H1 (cell line): ENCODE measurements at regions not wholly inside any gene's neighbourhood (a gene's known extent, or its start where the extent isn't known, plus 50 kb on each side); places are given as distances from the start of the nearest gene placed in this dataset.

ENCODE experiments used
- CTCF ChIA-PET: fragments of 300-600 bp; sonication (Branson Sonifier 250); formaldehyde crosslinking; loops from one replicate; lab custom pipeline; 2021; ENCODE audit not compliant: partially characterized antibody; lab: Charles Lee
- POLR2A ChIA-PET: fragments of 300-600 bp; sonication (Branson Sonifier 250); formaldehyde crosslinking; loops from one replicate; lab custom pipeline; 2021; ENCODE audit warnings: inconsistent platforms; ENCODE audit not compliant: partially characterized antibody; lab: Charles Lee
- DNase-seq, 2 experiments: peaks; one replicate each; pipeline versions ENCODE4 v3.0.0 to v3.0.0-alpha.2; 2010 to 2022; ENCODE audit warnings: low spot score in 2 of 2, low read depth in 1 of 2, mixed read lengths in 1 of 2
- FAIRE-seq: peaks from 2 replicates; lab custom pipeline; 2011; peaks lifted over from hg19 to GRCh38; lab: Jason Lieb, UNC
- H2AFZ ChIP-seq: 2 replicates; pipeline ENCODE4 v1.8.1; 2012; ENCODE audit warnings: low read length, inconsistent platforms
- H2AK5ac ChIP-seq: 2 replicates; pipeline ENCODE4 v1.6.1; 2013; ENCODE audit warnings: low read depth, low read length
- H2BK120ac ChIP-seq: replicated peaks from 2 replicates; pipeline ENCODE3; 2013; ENCODE audit warnings: low read depth, low read length, inconsistent platforms
- H2BK12ac ChIP-seq: 2 replicates; pipeline ENCODE4 v1.6.1; 2013; ENCODE audit warnings: low read depth, low read length
- H2BK15ac ChIP-seq: 2 replicates; pipeline ENCODE4 v1.6.1; 2013; ENCODE audit warnings: low read length
- H2BK20ac ChIP-seq: 2 replicates; pipeline ENCODE4 v1.6.1; 2013; ENCODE audit warnings: low read length
- H2BK5ac ChIP-seq: 2 replicates; pipeline ENCODE4 v1.6.1; 2013; ENCODE audit warnings: low read depth, low read length
- H3K14ac ChIP-seq: 2 replicates; pipeline ENCODE4 v1.6.1; 2013; ENCODE audit warnings: inconsistent platforms; ENCODE audit not compliant: insufficient read length
- H3K18ac ChIP-seq: 2 replicates; pipeline ENCODE4 v1.6.1; 2013; ENCODE audit warnings: low read length; ENCODE audit errors: extremely low read depth
- H3K23ac ChIP-seq: 2 replicates; pipeline ENCODE4 v1.6.1; 2013; ENCODE audit warnings: inconsistent platforms; ENCODE audit not compliant: insufficient read length
- H3K23me2 ChIP-seq: 2 replicates; pipeline ENCODE4 v1.6.1; 2013; ENCODE audit warnings: low read depth, low read length
- H3K27ac ChIP-seq: 2 replicates; pipeline ENCODE4 v1.6.1; 2011; ENCODE audit warnings: low read depth, low read length, inconsistent platforms
- H3K27me3 ChIP-seq, 4 experiments: replicated peaks in 1 of 4; 1 replicate in 1 of 4; 2 replicates in 3 of 4; pipeline versions ENCODE4 v1.6.1 to v1.8.1; 2011 to 2013; ENCODE audit warnings: low read length in 3 of 4, mild to moderate bottlenecking in 3 of 4, inconsistent platforms in 2 of 4, mixed read lengths in 2 of 4, moderate library complexity in 1 of 4; ENCODE audit not compliant: control insufficient read depth in 3 of 4, insufficient read depth in 3 of 4; ENCODE audit errors: extremely low read depth in 1 of 4
- H3K36me3 ChIP-seq, 4 experiments: 2 replicates each; pipeline versions ENCODE4 v1.6.1 to v1.8.1; 2011 to 2013; ENCODE audit warnings: mild to moderate bottlenecking in 4 of 4, low read length in 3 of 4, moderate library complexity in 2 of 4, control low read depth in 1 of 4, inconsistent platforms in 1 of 4; ENCODE audit not compliant: insufficient read depth in 4 of 4, control insufficient read depth in 2 of 4
- H3K4ac ChIP-seq: replicated peaks from 2 replicates; pipeline ENCODE3; 2013; ENCODE audit warnings: low read length, low read depth, mixed read lengths, inconsistent platforms; ENCODE audit not compliant: insufficient read length
- H3K4me1 ChIP-seq, 4 experiments: replicated peaks in 1 of 4; 1 replicate in 1 of 4; 2 replicates in 3 of 4; pipeline versions ENCODE4 v1.6.1 to v1.8.1; 2011 to 2013; ENCODE audit warnings: low read length in 3 of 4, inconsistent platforms in 2 of 4, mixed read lengths in 1 of 4; ENCODE audit not compliant: insufficient read depth in 4 of 4, control insufficient read depth in 3 of 4
- H3K4me2 ChIP-seq, 2 experiments: 2 replicates each; pipeline versions ENCODE4 v1.6.1 to v1.8.1; 2011 to 2013; ENCODE audit warnings: low read depth in 2 of 2, low read length in 2 of 2, control low read depth in 1 of 2, inconsistent platforms in 1 of 2, mild to moderate bottlenecking in 1 of 2; ENCODE audit not compliant: insufficient read depth in 1 of 2
- H3K4me3 ChIP-seq, 4 experiments: fragments of 200-600, 300-600 bp in 1 of 4; sonication (generic), shearing (Covaris generic), sonication (Bioruptor Twin) in 1 of 4; 2 replicates each; pipeline versions ENCODE4 v1.5.1 to v1.8.1; 2011 to 2016; ENCODE audit warnings: low read length in 4 of 4, low read depth in 3 of 4, control low read depth in 2 of 4, inconsistent platforms in 2 of 4, mild to moderate bottlenecking in 2 of 4, mixed read lengths in 1 of 4, moderate library complexity in 1 of 4; ENCODE audit not compliant: insufficient read depth in 2 of 4; ENCODE audit errors: extremely low read depth in 1 of 4
- H3K56ac ChIP-seq: replicated peaks from 2 replicates; pipeline ENCODE3; 2013; ENCODE audit warnings: low read depth, mild to moderate bottlenecking, mixed read lengths, low read length, inconsistent platforms; ENCODE audit not compliant: insufficient read length
- H3K79me1 ChIP-seq: 2 replicates; pipeline ENCODE4 v1.6.1; 2013; ENCODE audit warnings: low read depth, low read length, control low read depth
- H3K79me2 ChIP-seq, 2 experiments: 2 replicates each; pipeline versions ENCODE4 v1.6.1 to v1.8.1; 2012 to 2013; ENCODE audit warnings: low read length in 2 of 2, mild to moderate bottlenecking in 2 of 2, inconsistent platforms in 1 of 2; ENCODE audit not compliant: insufficient read depth in 2 of 2, control insufficient read depth in 1 of 2
- H3K9ac ChIP-seq, 4 experiments: replicated peaks in 1 of 4; 1 replicate in 1 of 4; 2 replicates in 3 of 4; pipeline versions ENCODE4 v1.6.1 to v1.8.1; 2011 to 2013; ENCODE audit warnings: low read depth in 3 of 4, low read length in 3 of 4, control low read depth in 2 of 4, mild to moderate bottlenecking in 2 of 4, moderate library complexity in 2 of 4, inconsistent platforms in 1 of 4; ENCODE audit errors: extremely low read depth in 1 of 4
- H3K9me3 ChIP-seq, 2 experiments: 2 replicates each; pipeline versions ENCODE4 v1.6.1 to v1.8.1; 2012 to 2013; ENCODE audit warnings: mild to moderate bottlenecking in 2 of 2, moderate library complexity in 2 of 2, control low read depth in 1 of 2, inconsistent platforms in 1 of 2, low read depth in 1 of 2, low read length in 1 of 2, mixed read lengths in 1 of 2; ENCODE audit not compliant: insufficient read depth in 2 of 2
- H4K20me1 ChIP-seq, 2 experiments: replicated peaks in 1 of 2; 2 replicates each; pipeline versions ENCODE3 to v1.8.1; 2011 to 2013; ENCODE audit warnings: inconsistent platforms in 2 of 2, low read length in 2 of 2, mild to moderate bottlenecking in 1 of 2; ENCODE audit not compliant: insufficient read depth in 2 of 2, control insufficient read depth in 1 of 2
- H4K5ac ChIP-seq: 2 replicates; pipeline ENCODE4 v1.6.1; 2013; ENCODE audit warnings: low read length, low read depth, mixed read lengths, inconsistent platforms; ENCODE audit not compliant: insufficient read length
- H4K8ac ChIP-seq: 2 replicates; pipeline ENCODE4 v1.8.0; 2013; ENCODE audit warnings: mild to moderate bottlenecking, moderate library complexity, low read length, inconsistent platforms; ENCODE audit not compliant: insufficient read depth; ENCODE audit errors: extremely low read depth
- H4K91ac ChIP-seq: replicated peaks from 2 replicates; pipeline ENCODE3; 2013; ENCODE audit warnings: low read length, mixed read lengths, inconsistent platforms; ENCODE audit not compliant: insufficient read length
- BCL11A ChIP-seq, 2 experiments: IDR thresholded peaks; one replicate each; pipeline ENCODE4 v1.6.1; 2011; ENCODE audit warnings: low read depth in 2 of 2, low read length in 2 of 2, mild to moderate bottlenecking in 2 of 2
- CHD2 ChIP-seq: IDR thresholded peaks from 2 replicates; pipeline ENCODE4 v1.6.1; 2012; ENCODE audit warnings: low read length, improper control_type of control experiment
- CREB1 ChIP-seq: IDR thresholded peaks from 2 replicates; pipeline ENCODE4 v1.6.1; 2012; ENCODE audit warnings: inconsistent platforms
- EP300 ChIP-seq, 2 experiments: IDR thresholded peaks; 1 replicate in 1 of 2; 2 replicates in 1 of 2; pipeline ENCODE4 v1.6.1; 2011 to 2012; ENCODE audit warnings: low read depth in 2 of 2, low read length in 2 of 2, mild to moderate bottlenecking in 2 of 2, borderline replicate concordance in 1 of 2, inconsistent platforms in 1 of 2, moderate library complexity in 1 of 2
- HDAC6 ChIP-seq: IDR thresholded peaks from one replicate; pipeline ENCODE4 v1.7.1; 2012; ENCODE audit warnings: low read depth, mild to moderate bottlenecking, inconsistent platforms, low read length, moderate library complexity
- KDM5A ChIP-seq: fragments of 200-600 bp; IDR thresholded peaks from 2 replicates; pipeline ENCODE4 v1.7.1; 2012; ENCODE audit warnings: mild to moderate bottlenecking, low read length, inconsistent platforms, mixed read lengths
- MAX ChIP-seq: IDR thresholded peaks from 2 replicates; pipeline ENCODE4 v1.6.1; 2012; ENCODE audit warnings: inconsistent platforms
- POU5F1 ChIP-seq: IDR thresholded peaks from 2 replicates; pipeline ENCODE4 v1.6.1; 2011; ENCODE audit warnings: low read depth, mild to moderate bottlenecking, low read length, moderate library complexity
- RAD21 ChIP-seq, 2 experiments: IDR thresholded peaks in 1 of 2; conservative IDR thresholded peaks in 1 of 2; 2 replicates each; pipeline ENCODE4 v1.6.1; 2011; ENCODE audit warnings: low read depth in 2 of 2, low read length in 2 of 2, improper control_type of control experiment in 1 of 2, inconsistent platforms in 1 of 2, mild to moderate bottlenecking in 1 of 2, moderate library complexity in 1 of 2
- RFX5 ChIP-seq: IDR thresholded peaks from 2 replicates; pipeline ENCODE4 v1.6.1; 2011; ENCODE audit warnings: low read depth, low read length, improper control_type of control experiment, borderline replicate concordance
- RNF2 ChIP-seq: fragments of 200-900, 300-1000 bp; sonication (generic); IDR thresholded peaks from 2 replicates; pipeline ENCODE4 v1.7.1; 2016; ENCODE audit warnings: borderline replicate concordance, low read depth, mild to moderate bottlenecking, antibody characterized with exemption, low read length; ENCODE audit not compliant: poor library complexity, severe bottlenecking; ENCODE audit errors: missing control alignments
- SAP30 ChIP-seq: fragments of 300-600 bp; sonication (generic); IDR thresholded peaks from 2 replicates; pipeline ENCODE4 v1.7.1; 2012; ENCODE audit warnings: low read length, moderate library complexity, mild to moderate bottlenecking, inconsistent platforms; ENCODE audit not compliant: insufficient read depth, insufficient replicate concordance
- SIN3A ChIP-seq, 2 experiments: IDR thresholded peaks in 1 of 2; conservative IDR thresholded peaks in 1 of 2; 2 replicates each; pipeline ENCODE4 v1.6.1; 2011 to 2012; ENCODE audit warnings: low read length in 2 of 2, improper control_type of control experiment in 1 of 2, low read depth in 1 of 2, mild to moderate bottlenecking in 1 of 2
- SP4 ChIP-seq: IDR thresholded peaks from 2 replicates; pipeline ENCODE4 v1.6.1; 2012; ENCODE audit warnings: low read length, inconsistent platforms
- WGBS, 2 experiments: shearing (Covaris generic) in 1 of 2; methylation state at CpG; one replicate each; pipeline versions ENCODE4 v1.1.6 to v1.1.7; 2013 to 2015; ENCODE audit warnings: low lambda C conversion rate in 2 of 2, mixed read lengths in 2 of 2, inconsistent platforms in 1 of 2, low coverage in 1 of 2, missing lambda C conversion rate in 1 of 2; ENCODE audit not compliant: insufficient replicate concordance in 2 of 2, insufficient coverage in 1 of 2, insufficient read length in 1 of 2; ENCODE audit errors: extremely low coverage in 1 of 2, missing lambda C conversion rate in 1 of 2; 5-methylcytosine and 5-hydroxymethylcytosine counted together

GRCh38 chr3:159816512-159816911 is 172.1 kb upstream of the IL12A start:
- CTCF ChIA-PET, result interaction anchor here (1.0 to 4.9 kb wide), 10 partner anchors 10 to 188 kb away, joined by 3 to 61 read pairs (median 11); partner anchors contain the start of gene IL12A
- H3K4me1 ChIP-seq, result peaks cover 2 to 6% (median 3%) of the 10 kb centered on the region in 4 experiments; a peak in 5 of 7 replicates
- H4K5ac ChIP-seq, result no peak overlapping the region
- no peaks in the 10 kb centered on the region for H3K79me1 ChIP-seq
- H3K4me3 ChIP-seq, result no peak overlapping the region
- no peaks in the 10 kb centered on the region for H3K9me3 ChIP-seq
- no peak overlapping the region for H3K4me2 ChIP-seq
- H2AFZ ChIP-seq, result no peak overlapping the region
- H2BK15ac ChIP-seq, result no peak overlapping the region
- FAIRE-seq (no peak), DNase-seq (no peak)
- no peak overlapping the region for H3K9ac ChIP-seq
- H3K27ac ChIP-seq, result no peak overlapping the region
- no peak overlapping the region for H2AK5ac ChIP-seq
- H3K56ac ChIP-seq, result no peak overlapping the region
- H2BK12ac ChIP-seq, result no peak overlapping the region
- no peak overlapping the region for H4K91ac ChIP-seq
- H3K18ac ChIP-seq, result no peak overlapping the region
- H3K14ac ChIP-seq, result no peak overlapping the region
- no peak overlapping the region for H2BK5ac ChIP-seq
- no peak overlapping the region for H2BK20ac ChIP-seq
- 86% methylated on average over 3 of the region's 3 CpGs; no CpG with 5 or more reads in 1 of the 2 experiments for WGBS, 2 experiments
- H4K8ac ChIP-seq, result no peak overlapping the region
- H3K27me3 ChIP-seq, result no peaks in the 10 kb centered on the region
- no peaks in the 10 kb centered on the region for H3K36me3 ChIP-seq
- H3K23me2 ChIP-seq, result no peaks in the 10 kb centered on the region
- no peaks in the 10 kb centered on the region; a peak in 1 of 4 replicates for H3K79me2 ChIP-seq
- no peak overlapping the region for H3K23ac ChIP-seq
- no peak overlapping the region for H2BK120ac ChIP-seq
- no peaks in the 10 kb centered on the region for H4K20me1 ChIP-seq
- POLR2A ChIA-PET, result no interaction called here
- no peak overlapping the region for H3K4ac ChIP-seq
- TF ChIP-seq SP4, result no peak
- no peak for TF ChIP-seq KDM5A
- no peak for TF ChIP-seq SIN3A (conservative IDR thresholded peaks at IDR 0.05 in 1 of 2, IDR thresholded peaks at IDR 0.05 in 1 of 2; ENCODE audit: low read depth in 1 of 2, low read length in 2 of 2)
- TF ChIP-seq RFX5, result no peak
- no peak for TF ChIP-seq RAD21 (IDR thresholded peaks at IDR 0.05 in 1 of 2, conservative IDR thresholded peaks at IDR 0.05 in 1 of 2; ENCODE audit: low read depth in 2 of 2, low read length in 2 of 2)
- no peak for TF ChIP-seq CREB1
- TF ChIP-seq BCL11A (IDR thresholded peaks at IDR 0.05; ENCODE audit: low read depth in 2 of 2, low read length in 2 of 2), result no peak
- no peak for TF ChIP-seq SAP30
- TF ChIP-seq RNF2, result no peak
- TF ChIP-seq CHD2, result no peak
- TF ChIP-seq POU5F1, result no peak
- TF ChIP-seq MAX, result no peak
- no peak for TF ChIP-seq EP300 (IDR thresholded peaks at IDR 0.05; ENCODE audit: borderline replicate concordance in 1 of 2, low read depth in 2 of 2, low read length in 2 of 2)
- TF ChIP-seq HDAC6, result no peak
